MM.1S (cell line): ENCODE measurements at regions not wholly inside any gene's neighbourhood (a gene's known extent, or its start where the extent isn't known, plus 50 kb on each side); places are given as distances from the start of the nearest gene placed in this dataset.

Experiments
- EZH2 ChIP-seq: fragments of 300-600 bp; sonication (generic); optimal IDR thresholded peaks from 2 replicates; pipeline ENCODE3; 2017; ENCODE audit warnings: low read depth, mild to moderate bottlenecking, antibody characterized with exemption, low read length, mixed read lengths
- EZH2phosphoT487 ChIP-seq: fragments of 300-600 bp; sonication (generic); IDR thresholded peaks from 2 replicates; pipeline ENCODE4 v1.6.1; 2018; ENCODE audit warnings: antibody characterized with exemption, low read length
- TF ChIP-seq, protein P1 (sequence below): fragments of 300-600 bp; sonication (generic); IDR thresholded peaks from 2 replicates; pipeline ENCODE4 v1.5.1; 2016; ENCODE audit warnings: antibody characterized with exemption, low read length, mixed read lengths

DNA sequence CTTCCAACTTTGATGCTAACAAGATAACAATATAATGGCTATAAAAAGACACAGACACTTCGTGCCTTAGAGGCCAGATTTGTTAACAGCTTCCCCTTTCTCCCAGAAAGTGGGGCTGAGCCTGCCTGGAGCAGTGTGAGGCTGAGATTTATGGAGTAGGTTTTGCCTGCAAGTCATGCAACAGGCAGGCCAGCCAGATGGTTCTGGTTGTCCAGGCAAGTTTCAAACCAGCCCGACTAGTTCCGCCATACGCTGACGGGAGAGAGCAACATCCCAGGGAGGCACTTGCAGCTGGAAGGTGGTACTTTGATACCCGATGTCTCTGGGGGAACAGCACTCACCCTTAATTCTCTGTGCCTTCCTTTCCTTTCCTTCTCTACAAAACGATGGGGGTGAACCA is 81.3 kb upstream of the NAA20 start:
- TF ChIP-seq, protein P1, sequence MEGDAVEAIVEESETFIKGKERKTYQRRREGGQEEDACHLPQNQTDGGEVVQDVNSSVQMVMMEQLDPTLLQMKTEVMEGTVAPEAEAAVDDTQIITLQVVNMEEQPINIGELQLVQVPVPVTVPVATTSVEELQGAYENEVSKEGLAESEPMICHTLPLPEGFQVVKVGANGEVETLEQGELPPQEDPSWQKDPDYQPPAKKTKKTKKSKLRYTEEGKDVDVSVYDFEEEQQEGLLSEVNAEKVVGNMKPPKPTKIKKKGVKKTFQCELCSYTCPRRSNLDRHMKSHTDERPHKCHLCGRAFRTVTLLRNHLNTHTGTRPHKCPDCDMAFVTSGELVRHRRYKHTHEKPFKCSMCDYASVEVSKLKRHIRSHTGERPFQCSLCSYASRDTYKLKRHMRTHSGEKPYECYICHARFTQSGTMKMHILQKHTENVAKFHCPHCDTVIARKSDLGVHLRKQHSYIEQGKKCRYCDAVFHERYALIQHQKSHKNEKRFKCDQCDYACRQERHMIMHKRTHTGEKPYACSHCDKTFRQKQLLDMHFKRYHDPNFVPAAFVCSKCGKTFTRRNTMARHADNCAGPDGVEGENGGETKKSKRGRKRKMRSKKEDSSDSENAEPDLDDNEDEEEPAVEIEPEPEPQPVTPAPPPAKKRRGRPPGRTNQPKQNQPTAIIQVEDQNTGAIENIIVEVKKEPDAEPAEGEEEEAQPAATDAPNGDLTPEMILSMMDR: no peak
- TF ChIP-seq EZH2 (no peak), EZH2phosphoT487 (no peak)
